GM19099 (cell line): ENCODE measurements at regions not wholly inside any gene's neighbourhood (a gene's known extent, or its start where the extent isn't known, plus 50 kb on each side); places are given as distances from the start of the nearest gene placed in this dataset.

ENCODE experiments used
- POLR2A ChIP-seq: IDR thresholded peaks from 3 replicates; pipeline ENCODE4 v1.6.1; 2011; ENCODE audit warnings: low read depth; ENCODE audit not compliant: insufficient read length; ENCODE audit errors: extremely low read depth

GRCh38 chr6:14771016-14771415 lies 474.9 kb upstream of the JARID2 start:
- no peak for TF ChIP-seq POLR2A

GRCh38 chr6:14772188-14772587 lies 473.7 kb upstream of the JARID2 start:
- no peak for TF ChIP-seq POLR2A

GRCh38 chr6:14775528-14775927 lies 470.3 kb upstream of the JARID2 start:
- TF ChIP-seq POLR2A, result no peak

- no peak for TF ChIP-seq POLR2A
Measured at GRCh38 chr6:14776307-14776706, 469.6 kb upstream of the JARID2 start.

GRCh38 chr6:14781772-14782525 lies 463.9 kb upstream of the JARID2 start:
- TF ChIP-seq POLR2A, result no peak

- no peak for TF ChIP-seq POLR2A
Measured at GRCh38 chr6:14783594-14783993, 462.3 kb upstream of the JARID2 start.

- no peak for TF ChIP-seq POLR2A
Measured at GRCh38 chr6:14784596-14785492, 461.0 kb upstream of the JARID2 start.

GRCh38 chr6:14785493-14785790 lies 460.4 kb upstream of the JARID2 start:
- TF ChIP-seq POLR2A, result no peak

GRCh38 chr6:14786008-14786407 lies 459.9 kb upstream of the JARID2 start:
- no peak for TF ChIP-seq POLR2A

- no peak for TF ChIP-seq POLR2A
Measured at GRCh38 chr6:14786455-14786854, 459.4 kb upstream of the JARID2 start.

GRCh38 chr6:14787250-14787649 lies 458.6 kb upstream of the JARID2 start:
- no peak for TF ChIP-seq POLR2A

- TF ChIP-seq POLR2A, result no peak
Measured at GRCh38 chr6:14787677-14788076, 458.2 kb upstream of the JARID2 start.

- TF ChIP-seq POLR2A, result no peak
Measured at GRCh38 chr6:14789996-14790395, 455.9 kb upstream of the JARID2 start.

- TF ChIP-seq POLR2A, result no peak
Measured at GRCh38 chr6:14790976-14791375, 454.9 kb upstream of the JARID2 start.

GRCh38 chr6:14791526-14791925 lies 454.3 kb upstream of the JARID2 start:
- no peak for TF ChIP-seq POLR2A
